GM23338 (cell line): ENCODE measurements at regions not wholly inside any gene's neighbourhood (a gene's known extent, or its start where the extent isn't known, plus 50 kb on each side); places are given as distances from the start of the nearest gene placed in this dataset.

Source experiments
- ATAC-seq: fragments of 200-7000 bp; cut with Tn5 transposase; 3 replicates; pipeline ENCODE4 v1.9.1; 2020
- DNase-seq: peaks from one replicate; pipeline ENCODE4 v3.0.0-alpha.2; 2015; ENCODE audit warnings: low spot score
- H2AFZ ChIP-seq: fragments of 200-600 bp; sonication (generic); 2 replicates; pipeline ENCODE4 v1.8.0; 2016; ENCODE audit warnings: antibody characterized with exemption, mild to moderate bottlenecking, moderate library complexity
- H3F3A ChIP-seq: fragments of 200-600 bp; sonication (generic); replicated peaks from 2 replicates; pipeline ENCODE4 v1.8.0; 2017; ENCODE audit warnings: antibody characterized with exemption, mixed run types, low read depth
- H3K27ac ChIP-seq: fragments of 200-600 bp; sonication (generic); 2 replicates; pipeline ENCODE4 v1.6.1; 2016; ENCODE audit warnings: low read depth
- H3K27me3 ChIP-seq: fragments of 200-600 bp; sonication (generic); 2 replicates; pipeline ENCODE4 v1.8.0; 2016; ENCODE audit warnings: mild to moderate bottlenecking, mixed run types, moderate library complexity; ENCODE audit not compliant: insufficient read depth
- H3K36me3 ChIP-seq: fragments of 200-600 bp; sonication (generic); 2 replicates; pipeline ENCODE4 v1.8.0; 2016; ENCODE audit warnings: mild to moderate bottlenecking; ENCODE audit not compliant: insufficient read depth
- H3K4me1 ChIP-seq: fragments of 200-600 bp; sonication (generic); 2 replicates; pipeline ENCODE4 v1.8.0; 2016; ENCODE audit warnings: mild to moderate bottlenecking, moderate library complexity; ENCODE audit not compliant: insufficient read depth
- H3K4me2 ChIP-seq: fragments of 200-600 bp; sonication (generic); 2 replicates; pipeline ENCODE4 v1.7.1; 2017; ENCODE audit warnings: mixed run types
- H3K4me3 ChIP-seq: fragments of 200-600 bp; sonication (generic); 2 replicates; pipeline ENCODE4 v1.6.1; 2016; ENCODE audit warnings: mixed run types
- H3K79me2 ChIP-seq: fragments of 200-600 bp; sonication (generic); replicated peaks from 2 replicates; pipeline ENCODE4 v1.8.0; 2017; ENCODE audit warnings: mild to moderate bottlenecking; ENCODE audit not compliant: insufficient read depth
- H3K9me2 ChIP-seq: fragments of 200-600 bp; sonication (generic); 2 replicates; pipeline ENCODE4 v1.8.0; 2017; ENCODE audit not compliant: insufficient read depth
- H4K20me1 ChIP-seq: fragments of 200-600 bp; sonication (generic); replicated peaks from 2 replicates; pipeline ENCODE4 v1.8.0; 2017; ENCODE audit warnings: mild to moderate bottlenecking; ENCODE audit not compliant: insufficient read depth
- H3K27ac Mint-ChIP-seq: 2 replicates; pipeline ENCODE4 v1.8.0; 2020; ENCODE audit warnings: inconsistent platforms, mild to moderate bottlenecking, moderate library complexity, mixed read lengths
- H3K27me3 Mint-ChIP-seq: 3 replicates; pipeline ENCODE4 v1.8.0; 2022; ENCODE audit warnings: low read depth, mild to moderate bottlenecking, moderate library complexity, mixed read lengths, inconsistent platforms; ENCODE audit not compliant: insufficient read depth, poor library complexity
- H3K36me3 Mint-ChIP-seq: 3 replicates; pipeline ENCODE4 v1.8.0; 2021; ENCODE audit warnings: low read depth, mild to moderate bottlenecking, inconsistent platforms, moderate library complexity, mixed read lengths
- H3K4me1 Mint-ChIP-seq: 3 replicates; pipeline ENCODE4 v1.8.0; 2020; ENCODE audit warnings: mild to moderate bottlenecking, inconsistent platforms, mixed read lengths
- H3K4me3 Mint-ChIP-seq: 3 replicates; pipeline ENCODE4 v1.8.0; 2021; ENCODE audit warnings: moderate library complexity, mild to moderate bottlenecking, inconsistent platforms, mixed read lengths
- H3K9me3 Mint-ChIP-seq: 3 replicates; pipeline ENCODE4 v1.8.0; 2020; ENCODE audit warnings: moderate library complexity, mild to moderate bottlenecking, inconsistent platforms, mixed read lengths
- CREB1 ChIP-seq: fragments of 250-450 bp; sonication (Bioruptor Pico); IDR thresholded peaks from 2 replicates; pipeline ENCODE4 v1.5.0; 2020; ENCODE audit warnings: low read depth, mild to moderate bottlenecking, moderate library complexity
- EZH2 ChIP-seq: fragments of 200-600 bp; sonication (generic); IDR thresholded peaks from one replicate; pipeline ENCODE4 v1.8.0; 2017; ENCODE audit warnings: antibody characterized with exemption, mild to moderate bottlenecking, low read depth; ENCODE audit not compliant: unreplicated experiment
- POLR2AphosphoS5 ChIP-seq: IDR thresholded peaks from 2 replicates; pipeline ENCODE4 v1.6.1; 2016; ENCODE audit warnings: antibody characterized with exemption, low read depth
- TF ChIP-seq, protein P1 (sequence below): IDR thresholded peaks from one replicate; pipeline ENCODE4 v1.6.1; 2018; ENCODE audit warnings: antibody characterized with exemption; ENCODE audit not compliant: unreplicated experiment
- TF ChIP-seq, protein P2 (sequence below): fragments of 250-450 bp; sonication (Bioruptor Pico); IDR thresholded peaks from 2 replicates; pipeline ENCODE4 v1.5.0; 2020; ENCODE audit warnings: mild to moderate bottlenecking, moderate library complexity

DNA sequence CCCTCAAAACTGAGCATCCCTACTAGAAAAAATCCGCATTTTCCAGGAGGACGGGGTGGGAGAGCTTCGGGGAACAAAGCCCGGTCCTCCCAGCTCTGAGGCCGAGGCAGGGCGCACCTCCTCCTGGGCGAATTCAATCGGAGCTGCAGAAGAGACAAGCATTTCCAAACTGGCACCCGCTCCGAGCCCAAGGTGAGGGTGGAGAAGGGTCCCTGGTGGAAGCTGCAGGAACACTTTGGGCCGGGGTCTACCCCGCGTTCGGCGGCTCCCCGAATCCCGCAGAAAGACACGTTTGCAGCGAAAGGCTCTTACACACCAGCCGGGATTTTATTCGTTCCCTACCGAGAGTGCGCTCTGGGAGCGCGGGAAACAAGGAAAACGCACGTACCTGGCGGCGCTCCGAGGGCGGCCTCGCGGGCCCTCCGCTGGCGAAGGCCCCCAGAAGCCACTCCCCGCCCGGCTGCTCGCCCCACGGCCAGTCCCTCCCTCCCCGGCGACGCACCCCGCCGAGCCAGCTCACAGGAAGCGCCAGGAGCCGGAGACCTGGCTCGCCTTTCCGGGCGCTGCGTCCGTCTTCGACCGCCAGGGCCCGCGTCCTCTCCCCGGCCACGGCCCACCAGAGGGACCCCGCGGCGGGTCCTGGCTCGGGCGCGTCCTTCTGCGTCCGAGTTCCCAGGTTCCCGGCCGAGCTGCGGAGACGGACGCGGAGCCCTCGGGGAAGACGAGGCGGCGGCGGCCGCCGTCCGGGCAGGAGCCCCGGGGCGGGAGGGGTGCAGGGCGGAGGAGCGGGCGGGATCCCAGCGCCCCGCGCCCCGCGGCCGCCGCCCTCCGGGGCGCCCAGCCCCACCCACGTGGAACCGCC lies 49.8 kb upstream of the BAHCC1 start:
- H2AFZ ChIP-seq, result no peak overlapping the region
- H3K79me2 ChIP-seq, result peaks cover 5% of the 10 kb centered on the region
- peak overlapping the region; percentile 74 for H3K4me3 Mint-ChIP-seq
- H3K27me3 ChIP-seq, result peaks cover 83% of the 10 kb centered on the region
- H4K20me1 ChIP-seq, result peaks cover 5% of the 10 kb centered on the region; the same call in 1 of the 2 replicates
- DNase-seq (peak; percentile 78), ATAC-seq (peak; percentile 8)
- peaks cover 34% of the 10 kb centered on the region for H3K4me1 ChIP-seq
- no peaks in the 10 kb centered on the region for H3K9me2 ChIP-seq
- H3K4me3 ChIP-seq, result peak overlapping the region; percentile 84
- H3K4me1 Mint-ChIP-seq, result peaks cover 23% of the 10 kb centered on the region
- H3K27ac ChIP-seq, result no peak overlapping the region
- no peaks in the 10 kb centered on the region for H3K36me3 Mint-ChIP-seq
- no peaks in the 10 kb centered on the region; the same call in 2 of the 3 replicates for H3K9me3 Mint-ChIP-seq
- H3K4me2 ChIP-seq, result peak overlapping the region; percentile 97
- no peak overlapping the region for H3K27ac Mint-ChIP-seq
- H3K36me3 ChIP-seq, result no peaks in the 10 kb centered on the region
- H3F3A ChIP-seq, result peaks cover 22% of the 10 kb centered on the region
- H3K27me3 Mint-ChIP-seq, result peaks cover 78% of the 10 kb centered on the region
- TF ChIP-seq CREB1 (CRISPR knock-in tag) (no peak), EZH2 (peak; percentile 77), POLR2AphosphoS5 (no peak)
- TF ChIP-seq, protein P1, sequence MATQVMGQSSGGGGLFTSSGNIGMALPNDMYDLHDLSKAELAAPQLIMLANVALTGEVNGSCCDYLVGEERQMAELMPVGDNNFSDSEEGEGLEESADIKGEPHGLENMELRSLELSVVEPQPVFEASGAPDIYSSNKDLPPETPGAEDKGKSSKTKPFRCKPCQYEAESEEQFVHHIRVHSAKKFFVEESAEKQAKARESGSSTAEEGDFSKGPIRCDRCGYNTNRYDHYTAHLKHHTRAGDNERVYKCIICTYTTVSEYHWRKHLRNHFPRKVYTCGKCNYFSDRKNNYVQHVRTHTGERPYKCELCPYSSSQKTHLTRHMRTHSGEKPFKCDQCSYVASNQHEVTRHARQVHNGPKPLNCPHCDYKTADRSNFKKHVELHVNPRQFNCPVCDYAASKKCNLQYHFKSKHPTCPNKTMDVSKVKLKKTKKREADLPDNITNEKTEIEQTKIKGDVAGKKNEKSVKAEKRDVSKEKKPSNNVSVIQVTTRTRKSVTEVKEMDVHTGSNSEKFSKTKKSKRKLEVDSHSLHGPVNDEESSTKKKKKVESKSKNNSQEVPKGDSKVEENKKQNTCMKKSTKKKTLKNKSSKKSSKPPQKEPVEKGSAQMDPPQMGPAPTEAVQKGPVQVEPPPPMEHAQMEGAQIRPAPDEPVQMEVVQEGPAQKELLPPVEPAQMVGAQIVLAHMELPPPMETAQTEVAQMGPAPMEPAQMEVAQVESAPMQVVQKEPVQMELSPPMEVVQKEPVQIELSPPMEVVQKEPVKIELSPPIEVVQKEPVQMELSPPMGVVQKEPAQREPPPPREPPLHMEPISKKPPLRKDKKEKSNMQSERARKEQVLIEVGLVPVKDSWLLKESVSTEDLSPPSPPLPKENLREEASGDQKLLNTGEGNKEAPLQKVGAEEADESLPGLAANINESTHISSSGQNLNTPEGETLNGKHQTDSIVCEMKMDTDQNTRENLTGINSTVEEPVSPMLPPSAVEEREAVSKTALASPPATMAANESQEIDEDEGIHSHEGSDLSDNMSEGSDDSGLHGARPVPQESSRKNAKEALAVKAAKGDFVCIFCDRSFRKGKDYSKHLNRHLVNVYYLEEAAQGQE, result no peak
- TF ChIP-seq, protein P2, sequence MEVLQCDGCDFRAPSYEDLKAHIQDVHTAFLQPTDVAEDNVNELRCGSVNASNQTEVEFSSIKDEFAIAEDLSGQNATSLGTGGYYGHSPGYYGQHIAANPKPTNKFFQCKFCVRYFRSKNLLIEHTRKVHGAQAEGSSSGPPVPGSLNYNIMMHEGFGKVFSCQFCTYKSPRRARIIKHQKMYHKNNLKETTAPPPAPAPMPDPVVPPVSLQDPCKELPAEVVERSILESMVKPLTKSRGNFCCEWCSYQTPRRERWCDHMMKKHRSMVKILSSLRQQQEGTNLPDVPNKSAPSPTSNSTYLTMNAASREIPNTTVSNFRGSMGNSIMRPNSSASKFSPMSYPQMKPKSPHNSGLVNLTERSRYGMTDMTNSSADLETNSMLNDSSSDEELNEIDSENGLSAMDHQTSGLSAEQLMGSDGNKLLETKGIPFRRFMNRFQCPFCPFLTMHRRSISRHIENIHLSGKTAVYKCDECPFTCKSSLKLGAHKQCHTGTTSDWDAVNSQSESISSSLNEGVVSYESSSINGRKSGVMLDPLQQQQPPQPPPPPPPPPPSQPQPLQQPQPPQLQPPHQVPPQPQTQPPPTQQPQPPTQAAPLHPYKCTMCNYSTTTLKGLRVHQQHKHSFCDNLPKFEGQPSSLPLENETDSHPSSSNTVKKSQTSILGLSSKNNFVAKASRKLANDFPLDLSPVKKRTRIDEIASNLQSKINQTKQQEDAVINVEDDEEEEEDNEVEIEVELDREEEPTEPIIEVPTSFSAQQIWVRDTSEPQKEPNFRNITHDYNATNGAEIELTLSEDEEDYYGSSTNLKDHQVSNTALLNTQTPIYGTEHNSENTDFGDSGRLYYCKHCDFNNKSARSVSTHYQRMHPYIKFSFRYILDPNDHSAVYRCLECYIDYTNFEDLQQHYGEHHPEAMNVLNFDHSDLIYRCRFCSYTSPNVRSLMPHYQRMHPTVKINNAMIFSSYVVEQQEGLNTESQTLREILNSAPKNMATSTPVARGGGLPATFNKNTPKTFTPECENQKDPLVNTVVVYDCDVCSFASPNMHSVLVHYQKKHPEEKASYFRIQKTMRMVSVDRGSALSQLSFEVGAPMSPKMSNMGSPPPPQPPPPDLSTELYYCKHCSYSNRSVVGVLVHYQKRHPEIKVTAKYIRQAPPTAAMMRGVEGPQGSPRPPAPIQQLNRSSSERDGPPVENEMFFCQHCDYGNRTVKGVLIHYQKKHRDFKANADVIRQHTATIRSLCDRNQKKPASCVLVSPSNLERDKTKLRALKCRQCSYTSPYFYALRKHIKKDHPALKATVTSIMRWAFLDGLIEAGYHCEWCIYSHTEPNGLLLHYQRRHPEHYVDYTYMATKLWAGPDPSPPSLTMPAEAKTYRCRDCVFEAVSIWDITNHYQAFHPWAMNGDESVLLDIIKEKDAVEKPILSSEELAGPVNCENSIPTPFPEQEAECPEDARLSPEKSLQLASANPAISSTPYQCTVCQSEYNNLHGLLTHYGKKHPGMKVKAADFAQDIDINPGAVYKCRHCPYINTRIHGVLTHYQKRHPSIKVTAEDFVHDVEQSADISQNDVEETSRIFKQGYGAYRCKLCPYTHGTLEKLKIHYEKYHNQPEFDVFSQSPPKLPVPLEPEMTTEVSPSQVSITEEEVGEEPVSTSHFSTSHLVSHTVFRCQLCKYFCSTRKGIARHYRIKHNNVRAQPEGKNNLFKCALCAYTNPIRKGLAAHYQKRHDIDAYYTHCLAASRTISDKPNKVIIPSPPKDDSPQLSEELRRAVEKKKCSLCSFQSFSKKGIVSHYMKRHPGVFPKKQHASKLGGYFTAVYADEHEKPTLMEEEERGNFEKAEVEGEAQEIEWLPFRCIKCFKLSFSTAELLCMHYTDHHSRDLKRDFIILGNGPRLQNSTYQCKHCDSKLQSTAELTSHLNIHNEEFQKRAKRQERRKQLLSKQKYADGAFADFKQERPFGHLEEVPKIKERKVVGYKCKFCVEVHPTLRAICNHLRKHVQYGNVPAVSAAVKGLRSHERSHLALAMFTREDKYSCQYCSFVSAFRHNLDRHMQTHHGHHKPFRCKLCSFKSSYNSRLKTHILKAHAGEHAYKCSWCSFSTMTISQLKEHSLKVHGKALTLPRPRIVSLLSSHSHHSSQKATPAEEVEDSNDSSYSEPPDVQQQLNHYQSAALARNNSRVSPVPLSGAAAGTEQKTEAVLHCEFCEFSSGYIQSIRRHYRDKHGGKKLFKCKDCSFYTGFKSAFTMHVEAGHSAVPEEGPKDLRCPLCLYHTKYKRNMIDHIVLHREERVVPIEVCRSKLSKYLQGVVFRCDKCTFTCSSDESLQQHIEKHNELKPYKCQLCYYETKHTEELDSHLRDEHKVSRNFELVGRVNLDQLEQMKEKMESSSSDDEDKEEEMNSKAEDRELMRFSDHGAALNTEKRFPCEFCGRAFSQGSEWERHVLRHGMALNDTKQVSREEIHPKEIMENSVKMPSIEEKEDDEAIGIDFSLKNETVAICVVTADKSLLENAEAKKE, result no peak
